NCI-H526 (cell line): ENCODE measurements at regions not wholly inside any gene's neighbourhood (a gene's known extent, or its start where the extent isn't known, plus 50 kb on each side); places are given as distances from the start of the nearest gene placed in this dataset.

ENCODE experiments used
- DNase-seq, 2 experiments: peaks; one replicate each; lab custom pipeline; 2025; lab: John Stamatoyannopoulos, UW

DNA sequence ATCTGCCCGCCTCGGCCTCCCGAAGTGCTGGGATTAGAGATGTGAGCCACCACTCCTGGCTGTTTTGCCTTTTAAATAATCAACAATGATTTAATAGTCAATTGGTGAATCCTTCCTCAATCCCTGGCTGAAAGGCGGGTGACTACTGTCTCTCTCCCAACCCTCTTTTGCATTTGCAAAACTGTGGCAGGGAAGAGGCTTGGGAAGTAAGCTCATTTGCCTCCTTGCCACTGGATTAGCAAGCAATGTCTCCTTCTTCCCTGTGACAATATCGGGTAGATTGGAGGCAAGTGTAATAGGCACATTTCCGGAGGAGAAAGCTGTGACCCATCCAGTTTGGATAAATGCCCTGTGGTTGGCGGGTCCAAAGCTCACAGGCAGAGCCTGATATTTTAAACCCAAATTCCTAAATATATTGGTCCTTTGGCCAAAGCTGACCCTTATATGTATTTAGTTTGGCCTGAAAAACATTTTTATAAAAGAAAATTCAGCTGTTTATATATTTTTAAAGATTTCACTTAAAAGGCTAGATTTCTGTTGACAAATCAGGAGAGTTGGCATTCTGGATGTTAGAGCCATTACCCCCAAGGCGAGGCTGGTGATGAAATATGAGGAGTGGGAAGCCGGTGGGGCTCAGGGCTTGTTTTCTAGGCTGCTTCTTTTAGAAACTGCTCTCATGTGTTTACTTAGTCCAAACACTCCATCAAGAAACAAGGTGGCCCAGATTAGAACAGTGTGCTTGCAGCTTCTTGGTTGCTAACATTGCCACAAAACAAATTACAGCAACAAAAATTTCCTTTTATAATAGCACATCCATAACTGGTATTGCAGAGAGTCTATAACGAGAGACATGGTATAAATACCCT, 646.9 kb upstream of the TMEM132C start:
- DNase-seq = peak; percentile 29 to 71

DNA sequence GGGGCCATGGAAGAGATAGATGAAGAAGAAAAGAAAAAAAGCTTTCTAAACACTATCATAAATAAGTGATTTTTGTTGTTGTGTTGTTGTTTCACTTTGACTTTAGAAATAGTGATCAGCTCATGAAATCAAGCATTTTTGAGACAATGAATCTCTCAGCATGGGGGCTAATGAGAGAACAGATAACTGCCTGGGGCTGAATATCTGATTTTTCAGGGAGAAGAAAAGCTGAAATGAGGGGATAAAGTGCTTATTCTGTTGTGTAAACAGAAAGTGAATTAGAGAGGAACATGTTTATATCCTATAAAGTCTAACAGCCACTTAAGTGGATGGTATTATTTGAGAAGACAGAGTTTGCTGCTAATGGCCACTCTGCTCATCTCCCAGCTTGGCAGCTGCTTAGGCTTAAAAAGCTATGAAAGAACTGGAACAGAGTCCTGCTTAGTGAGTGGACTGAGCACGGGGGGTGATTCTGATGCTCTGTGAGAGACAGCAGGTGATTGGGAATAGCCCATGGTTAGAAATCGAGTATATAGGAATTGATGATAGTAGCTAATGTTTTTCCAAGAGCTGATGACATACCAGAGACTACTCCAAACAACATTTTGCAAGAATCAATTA, 646.1 kb upstream of the TMEM132C start:
- DNase-seq = no peak

DNA sequence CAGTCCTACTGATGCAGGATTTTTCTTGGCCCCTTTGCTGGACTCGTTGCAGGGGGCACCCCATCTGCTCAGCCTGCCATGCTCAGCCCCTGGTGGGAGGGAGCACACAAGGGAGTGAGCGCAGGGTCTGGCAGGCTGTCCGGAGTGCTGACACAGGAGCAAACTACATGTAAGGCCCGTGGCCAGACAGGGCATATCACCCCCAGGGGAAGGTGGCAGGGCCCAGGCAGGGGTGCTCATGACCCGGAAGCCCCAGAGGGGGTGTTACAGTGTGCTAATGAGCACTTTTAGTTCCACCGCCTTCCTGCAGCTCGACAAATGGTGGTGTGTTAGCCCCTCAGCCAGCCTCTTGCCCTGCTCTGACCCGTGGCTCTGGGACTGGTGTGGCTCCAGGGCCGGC, 645.6 kb upstream of the TMEM132C start:
- no peak for DNase-seq

DNA sequence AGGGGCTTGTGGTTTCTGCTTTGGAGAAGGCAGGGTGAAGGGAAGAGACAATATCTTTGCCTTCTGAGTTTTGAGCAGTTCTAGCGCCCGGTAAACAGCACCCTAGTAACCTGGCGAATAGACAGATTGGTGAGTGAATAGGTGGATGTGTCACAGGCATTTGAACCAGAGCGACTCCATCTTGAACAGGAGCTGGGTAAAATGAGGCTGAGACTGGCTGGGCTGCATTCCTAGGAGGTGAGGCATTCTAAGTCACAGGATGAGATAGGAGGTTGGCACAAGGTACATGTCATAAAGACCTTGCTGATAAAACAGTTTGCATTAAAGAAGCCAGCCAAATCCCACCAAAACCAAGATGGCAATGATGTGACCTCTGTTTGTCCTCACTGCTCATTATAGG, 643.6 kb upstream of the TMEM132C start:
- no peak for DNase-seq

DNA sequence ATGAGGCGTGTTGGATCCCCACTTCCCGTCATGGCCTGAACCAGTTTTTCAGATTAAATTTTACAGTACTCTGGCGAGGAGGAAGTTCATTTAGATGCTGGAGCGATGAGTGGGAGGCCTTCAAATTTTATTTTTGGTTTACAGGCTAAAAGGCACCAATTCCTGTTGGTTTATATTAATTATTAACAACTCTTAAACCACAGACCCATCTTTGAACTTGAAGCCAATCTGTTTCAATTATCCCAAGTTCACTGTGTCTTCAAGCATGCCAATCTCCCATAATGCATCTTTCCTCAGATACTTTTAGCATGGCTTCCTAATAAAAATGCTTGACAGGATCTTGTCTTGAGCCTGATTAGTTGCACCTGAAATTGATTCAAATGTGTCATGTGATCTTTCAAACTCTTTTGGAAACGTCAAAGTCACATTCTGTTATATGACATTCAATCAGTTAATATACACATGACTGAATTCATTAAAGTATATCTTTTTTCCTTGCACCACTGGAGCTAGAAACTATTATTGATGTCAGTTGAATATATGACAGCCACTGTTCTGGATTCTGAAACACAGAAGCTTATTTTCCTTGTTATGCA, 641.7 kb upstream of the TMEM132C start:
- no peak for DNase-seq

DNA sequence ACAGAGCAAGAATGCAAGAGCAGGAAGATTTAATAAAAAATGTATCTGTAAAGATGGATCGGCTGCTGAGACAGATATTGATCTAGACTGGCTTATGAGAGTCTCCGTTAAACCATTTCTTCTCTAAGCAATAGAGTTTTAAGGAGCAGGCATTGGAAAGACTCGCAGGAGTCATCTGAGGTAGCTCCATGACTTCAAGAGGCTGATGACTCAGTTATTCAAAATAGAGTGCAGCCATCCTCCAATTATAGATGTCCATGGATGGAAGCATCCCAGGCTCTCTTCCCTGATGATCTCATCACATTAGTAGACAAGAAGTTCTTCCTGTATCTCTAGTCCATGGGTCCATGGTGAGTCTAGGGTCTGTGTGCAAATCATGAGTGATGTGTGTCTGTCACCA, 638.3 kb upstream of the TMEM132C start:
- peak in 1 of 2 experiments; percentile 60 for DNase-seq

DNA sequence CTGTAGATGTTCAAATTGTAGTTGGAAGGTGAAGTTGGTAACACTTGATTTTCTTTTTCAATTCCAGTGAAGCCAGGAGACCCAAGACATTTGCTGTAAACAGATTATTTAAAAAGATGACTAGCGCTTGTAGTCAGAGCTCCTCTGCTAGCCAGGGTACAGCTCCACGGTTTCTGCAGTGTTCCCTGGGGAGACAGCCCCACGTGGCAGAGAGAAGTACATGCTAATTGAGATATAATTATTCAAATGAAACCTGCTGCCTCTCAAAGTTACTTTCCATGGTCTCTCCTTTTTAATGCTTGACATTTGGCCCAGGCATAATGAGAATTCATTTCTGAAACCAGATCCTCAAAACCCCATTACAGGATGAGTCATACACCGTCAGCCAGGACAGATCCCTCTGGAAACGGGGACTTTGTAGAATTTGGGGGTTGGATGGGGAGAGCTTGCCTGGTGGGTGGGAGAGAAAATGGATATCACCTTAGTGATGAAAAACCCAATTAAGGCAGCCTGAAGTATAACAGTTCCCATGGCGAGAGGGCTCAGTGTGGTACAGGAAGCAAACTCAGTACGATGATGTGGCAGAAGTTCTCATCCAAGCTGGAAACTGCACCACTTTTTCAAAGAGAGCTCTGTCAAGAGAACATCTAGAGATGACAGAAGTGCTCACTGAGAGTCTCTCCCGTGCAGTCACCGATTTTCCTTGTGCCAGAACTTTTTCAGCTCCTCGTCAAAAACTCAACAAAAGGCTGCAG, 637.7 kb upstream of the TMEM132C start:
- peak; percentile 65 to 87 for DNase-seq

DNA sequence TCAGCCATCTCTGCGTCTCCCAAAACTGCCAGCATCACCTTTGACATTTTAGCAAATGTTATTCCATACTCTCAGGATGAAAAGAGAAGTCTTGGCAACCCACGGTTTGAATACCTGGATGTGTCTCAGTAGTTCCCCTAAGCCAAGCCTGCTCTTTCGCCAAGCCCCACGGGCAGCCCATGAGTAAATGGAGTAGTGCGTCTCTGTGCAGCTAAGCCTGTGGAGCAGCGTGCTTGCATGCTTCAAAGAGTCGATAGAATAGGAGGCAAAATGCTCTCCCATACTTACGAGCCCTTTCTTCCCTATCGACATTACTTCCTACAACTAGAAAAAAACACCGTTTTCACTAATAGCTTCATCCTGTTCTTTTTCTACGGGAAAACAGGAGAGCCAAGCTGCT, 634.5 kb upstream of the TMEM132C start:
- DNase-seq = no peak

DNA sequence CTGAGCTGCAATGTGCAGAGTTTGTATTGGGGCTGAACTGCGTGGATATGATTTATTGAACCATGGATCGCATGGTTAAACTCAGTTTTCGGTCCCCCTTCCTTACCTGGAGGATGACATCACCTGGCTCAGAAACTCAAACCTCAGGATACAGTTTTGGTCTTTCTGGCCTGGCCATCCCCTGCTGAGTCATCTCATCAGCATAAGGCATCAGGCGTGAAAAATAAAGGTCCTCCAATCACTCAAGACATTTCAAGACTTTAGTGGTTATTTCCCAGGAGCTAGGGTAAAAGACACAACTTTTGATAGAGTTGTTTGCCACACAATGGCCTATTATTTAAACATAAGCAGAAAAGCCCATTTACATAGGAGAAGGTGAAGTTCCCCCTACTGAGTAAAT, 631.1 kb upstream of the TMEM132C start:
- no peak for DNase-seq

DNA sequence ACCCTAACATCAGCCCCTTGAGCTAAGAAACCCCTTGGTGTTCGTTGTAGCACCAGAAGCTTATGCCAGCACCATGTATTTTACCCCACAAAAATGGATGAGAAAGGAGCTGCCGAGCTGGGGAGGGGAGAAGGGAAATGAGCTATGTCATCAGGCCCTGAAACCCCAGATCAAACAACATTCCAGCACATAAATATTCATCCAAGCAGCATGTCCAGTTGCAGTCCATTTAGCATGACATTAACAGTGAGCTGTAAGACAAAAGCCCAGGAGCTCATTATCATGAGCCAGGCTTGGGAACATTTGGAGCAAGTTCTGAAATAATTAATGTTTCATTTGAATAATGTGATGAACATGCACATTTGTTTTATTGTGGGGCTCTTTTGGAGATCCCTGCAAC, 630.1 kb upstream of the TMEM132C start:
- DNase-seq = no peak

DNA sequence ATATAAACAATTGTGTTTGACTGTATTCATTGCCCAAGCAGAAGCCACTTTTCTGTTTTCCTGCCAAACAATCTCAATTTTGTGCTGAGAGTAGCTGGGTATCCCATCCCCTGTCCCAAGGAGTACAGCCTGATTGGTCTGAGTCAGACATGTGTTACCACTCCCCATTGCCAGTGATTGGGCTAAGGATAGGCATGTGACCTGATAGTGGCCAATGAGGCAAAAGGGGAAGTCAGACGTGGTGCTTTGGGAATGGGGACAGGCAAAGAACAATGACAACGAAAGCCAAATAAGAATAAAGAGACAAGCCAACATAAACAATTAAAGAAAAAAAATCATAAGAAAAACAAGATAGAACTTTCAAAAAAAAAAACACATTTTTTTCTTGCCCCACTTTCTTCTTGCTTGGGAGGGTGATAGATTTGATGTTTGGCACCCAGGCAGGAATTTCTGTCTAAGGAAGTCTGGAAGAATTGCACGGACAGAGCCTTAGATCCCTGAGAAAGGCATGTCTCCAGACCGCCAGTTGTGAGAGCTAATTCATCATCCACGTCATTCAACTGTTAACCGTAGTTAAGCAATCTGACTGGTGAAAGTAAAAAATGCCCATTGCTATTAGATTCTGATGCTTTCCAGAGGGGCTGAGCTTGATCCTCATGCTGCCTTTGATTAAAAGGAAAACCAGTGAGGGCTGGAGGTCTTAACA, 626.6 kb upstream of the TMEM132C start:
- no peak for DNase-seq

DNA sequence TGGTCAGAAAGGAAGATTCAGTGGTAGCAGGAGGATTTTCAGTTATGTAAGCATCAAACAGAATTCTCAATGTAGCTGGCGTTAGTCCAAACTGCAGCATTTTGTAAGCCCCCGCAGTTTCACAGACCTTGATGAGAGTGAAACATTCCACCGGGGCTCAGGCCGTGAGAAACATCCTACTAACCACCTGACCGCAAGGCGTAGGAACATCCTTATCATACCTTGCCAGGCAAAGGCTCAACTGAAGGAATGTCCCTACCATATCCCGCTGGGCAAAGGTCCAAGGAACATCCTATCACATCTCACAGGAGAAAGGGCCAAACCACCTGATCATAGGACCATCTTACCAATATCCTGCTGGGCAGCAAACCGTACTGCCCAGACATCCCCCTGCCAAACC, 624.8 kb upstream of the TMEM132C start:
- DNase-seq = no peak

DNA sequence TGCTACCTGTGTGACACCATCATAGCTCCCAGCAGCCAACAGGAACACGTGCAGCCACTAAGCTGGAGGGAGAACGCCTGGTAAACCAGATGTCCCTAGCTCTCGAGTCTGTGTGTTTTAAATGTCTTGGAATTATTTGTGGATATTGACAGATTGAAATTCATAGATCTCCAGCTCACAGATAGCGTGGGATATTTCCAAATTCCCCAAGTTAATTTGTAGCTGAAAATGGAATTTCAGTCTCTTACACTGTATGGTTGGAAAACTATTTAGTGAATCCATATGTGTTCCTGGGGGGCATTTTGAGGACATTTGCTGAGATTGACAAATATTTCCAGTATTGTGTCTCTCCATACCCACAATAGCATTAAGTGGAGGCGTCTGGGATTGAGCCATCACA, 618.6 kb upstream of the TMEM132C start:
- no peak for DNase-seq

DNA sequence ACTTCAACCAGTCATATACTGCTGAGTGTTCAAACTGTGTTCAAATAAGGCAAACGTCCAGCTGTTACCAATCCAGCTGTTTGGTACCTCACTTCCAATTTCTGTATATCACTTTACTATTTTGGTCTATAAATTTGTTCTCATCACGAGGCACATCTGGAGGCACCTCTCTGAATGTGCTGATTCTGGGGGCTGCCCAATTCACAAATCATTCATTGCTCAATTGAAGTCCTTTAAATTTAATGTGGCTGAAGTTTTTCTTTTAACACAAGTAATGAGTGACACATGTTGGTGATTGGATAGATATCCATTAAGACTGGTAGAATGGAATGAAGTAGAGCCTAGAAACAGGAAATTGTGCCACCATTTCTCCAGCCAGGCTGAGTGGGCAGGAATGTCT, 617.0 kb upstream of the TMEM132C start:
- DNase-seq = no peak

DNA sequence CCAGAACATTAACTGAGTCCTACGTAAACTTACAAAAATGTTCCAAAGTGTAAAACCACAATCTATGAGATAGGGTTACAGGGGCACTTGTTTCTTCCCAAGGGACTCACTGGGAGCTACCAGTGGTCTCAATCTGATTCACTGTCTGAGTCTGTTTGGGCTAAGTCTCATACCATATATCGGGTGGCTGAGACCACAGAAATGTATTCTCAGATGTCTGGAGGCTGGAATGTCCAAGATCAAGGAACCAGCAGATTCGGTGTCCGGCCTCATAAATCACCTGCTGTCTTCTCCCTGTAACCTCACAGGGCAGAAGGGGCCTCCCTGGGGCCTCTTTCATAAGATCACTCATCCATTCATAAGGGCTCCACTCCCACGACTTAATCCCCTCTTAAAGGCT, 616.3 kb upstream of the TMEM132C start:
- DNase-seq = no peak

DNA sequence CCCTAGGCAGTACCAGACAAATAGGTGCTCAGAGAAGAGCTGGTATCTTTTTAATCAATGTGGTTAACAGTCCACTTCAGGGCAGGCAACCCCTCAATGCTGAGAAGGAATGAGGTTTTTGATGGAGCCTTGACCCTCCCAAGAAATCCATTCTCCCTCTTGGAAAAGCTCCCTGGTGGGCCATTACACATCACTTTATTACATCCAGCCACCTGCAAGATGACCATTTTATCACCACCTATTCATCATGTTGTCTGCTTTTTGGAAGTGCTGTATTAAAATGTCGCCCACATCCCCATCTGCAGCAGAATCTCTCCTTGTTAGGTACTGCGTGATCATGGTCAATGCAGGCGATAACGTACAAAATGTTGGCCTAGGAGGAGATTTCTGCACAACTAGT, 614.7 kb upstream of the TMEM132C start:
- no peak for DNase-seq

DNA sequence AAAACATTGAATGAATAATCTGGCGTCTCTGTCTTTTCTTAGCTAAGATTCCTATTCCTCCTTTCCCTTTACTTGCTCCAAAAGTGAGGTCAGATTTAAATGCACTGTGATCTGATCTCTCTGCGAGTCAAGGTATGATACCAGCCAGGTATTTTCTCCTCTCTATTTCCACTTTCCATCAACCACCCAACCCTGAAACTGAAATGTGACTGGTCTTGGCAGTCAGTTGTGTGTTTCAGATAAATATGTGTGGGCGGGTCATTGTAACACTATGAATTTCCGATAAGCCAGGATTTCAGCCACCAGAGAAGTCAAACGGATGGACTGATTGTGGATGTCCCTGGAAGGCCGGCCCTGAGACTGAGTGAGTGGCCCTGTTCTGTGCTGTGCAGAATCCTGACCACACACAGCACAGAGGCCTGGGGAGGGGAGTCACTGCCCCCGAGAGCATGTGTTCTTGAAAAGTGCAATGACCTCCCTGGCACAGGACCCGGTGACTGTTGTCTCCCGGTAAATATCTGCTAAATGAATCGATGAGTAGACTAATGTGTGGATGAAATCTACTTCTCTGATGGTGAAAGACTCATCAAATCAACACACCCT, 612.5 kb upstream of the TMEM132C start:
- DNase-seq = no peak

DNA sequence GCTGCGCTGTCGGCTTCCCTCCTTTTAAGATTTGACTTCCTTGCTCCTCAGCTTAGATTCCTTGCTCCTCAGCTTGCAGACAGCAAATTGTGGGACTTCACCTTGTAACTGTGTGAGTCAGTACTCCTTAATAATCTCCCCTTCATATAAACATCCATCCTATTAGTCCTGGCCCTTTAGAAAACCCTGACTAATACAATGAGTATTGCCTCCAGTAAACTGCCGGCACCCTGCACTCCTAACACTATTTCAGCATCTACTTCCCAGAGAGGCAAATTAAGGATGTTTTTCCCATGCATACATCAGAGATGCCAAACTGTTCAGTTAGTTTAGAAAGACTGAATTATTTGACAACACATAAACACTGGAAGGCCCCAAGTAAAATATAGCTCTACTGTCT, 611.3 kb upstream of the TMEM132C start:
- no peak for DNase-seq

DNA sequence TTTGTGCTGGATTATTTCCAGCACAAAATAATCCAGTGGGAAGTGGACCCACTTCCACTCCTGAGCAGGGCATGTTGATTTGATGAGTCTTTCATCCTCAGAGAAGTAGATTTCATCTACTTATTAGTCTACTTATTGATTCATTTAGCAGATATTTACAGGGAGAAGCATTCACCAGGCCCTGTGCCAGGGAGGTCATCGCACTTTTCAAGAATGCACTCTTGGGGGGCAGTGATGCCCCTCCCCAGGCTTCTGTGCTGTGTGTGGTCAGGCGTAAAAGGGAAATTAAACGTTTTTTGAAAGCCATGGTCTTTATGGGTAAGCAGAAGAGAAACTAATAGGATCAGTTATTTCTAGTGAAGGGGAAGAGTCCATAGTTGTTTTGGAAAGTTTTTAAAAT, 610.7 kb upstream of the TMEM132C start:
- DNase-seq = no peak

DNA sequence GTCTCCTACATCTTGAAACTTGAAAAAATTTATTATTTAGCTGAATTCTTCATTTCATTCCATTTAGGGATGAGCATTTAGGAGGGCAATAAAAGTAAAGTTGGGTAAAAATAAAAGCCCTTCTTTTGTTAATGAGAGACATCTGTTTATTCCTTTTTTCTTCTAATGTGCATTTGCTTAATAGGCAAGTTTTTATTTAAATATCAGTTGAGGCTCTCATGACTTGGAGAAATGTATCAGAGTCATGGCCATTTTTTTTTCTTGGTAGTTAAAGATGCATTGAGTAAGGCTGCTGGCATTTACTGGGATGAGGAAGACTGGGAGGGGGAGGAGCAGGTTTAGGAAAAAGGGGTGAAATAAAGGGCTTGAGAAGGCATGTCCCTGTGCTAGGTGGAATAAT, 609.9 kb upstream of the TMEM132C start:
- no peak for DNase-seq

DNA sequence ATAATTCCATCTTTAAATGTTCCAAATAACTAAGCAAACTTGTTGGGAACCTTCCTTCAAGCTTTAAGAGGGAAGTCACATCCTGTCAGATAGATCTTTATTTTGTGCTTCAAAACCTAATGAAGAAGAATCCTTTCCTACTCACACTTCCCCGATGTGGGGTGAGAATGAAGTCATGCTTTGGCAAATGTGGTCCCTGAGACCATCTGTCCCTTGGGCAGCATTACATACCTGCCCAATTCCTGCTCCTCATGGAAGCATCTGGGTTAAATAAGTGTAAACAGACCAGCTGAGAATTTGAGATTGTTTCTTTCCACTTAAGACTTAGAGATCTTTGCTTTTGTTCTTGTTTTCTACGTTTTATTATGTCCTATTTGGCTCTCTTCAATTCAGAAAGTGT, 606.0 kb upstream of the TMEM132C start:
- DNase-seq = no peak

DNA sequence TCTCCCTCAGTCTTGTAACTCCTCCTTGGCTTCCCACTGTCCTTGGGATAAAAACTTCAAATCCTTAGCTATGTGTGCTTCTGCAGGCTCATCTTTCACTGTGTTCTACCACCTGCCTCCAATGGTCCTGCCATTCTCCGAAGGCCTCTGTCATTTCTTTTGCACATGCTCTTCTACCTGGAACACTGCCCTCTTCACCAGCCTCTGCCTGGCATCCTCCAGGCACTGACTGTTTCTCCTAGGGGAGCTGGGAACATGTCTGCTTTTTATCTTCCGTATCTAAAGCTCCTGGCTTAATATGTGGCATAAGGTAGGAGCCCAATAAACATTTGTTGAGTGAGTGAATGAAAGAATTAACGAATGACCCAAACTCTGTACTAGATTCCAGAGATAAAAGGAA, 603.3 kb upstream of the TMEM132C start:
- no peak for DNase-seq
